ENCODE measurements at regions not wholly inside any gene's neighbourhood (a gene's known extent, or its start where the extent isn't known, plus 50 kb on each side); places are given as distances from the start of the nearest gene placed in this dataset.

DNA sequence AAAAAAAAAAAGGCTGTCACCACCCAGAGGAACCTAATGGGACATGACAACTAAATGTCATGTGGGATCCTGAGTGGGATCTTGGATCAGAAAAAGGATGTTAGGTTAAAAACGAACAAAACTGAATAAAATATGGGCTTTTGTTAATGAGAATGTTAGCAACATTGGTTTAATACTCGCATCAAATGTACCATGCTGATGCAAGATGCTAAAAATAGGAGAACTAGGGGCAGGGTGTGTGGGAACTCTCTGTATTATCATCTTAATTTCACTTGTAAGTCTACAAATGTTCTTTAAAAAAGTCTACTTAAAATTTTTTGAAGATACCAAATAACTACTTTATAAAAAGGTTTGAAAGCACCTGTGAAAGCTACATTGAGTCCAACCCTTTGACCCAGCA lies 88.8 kb upstream of the PRR5 start:
- no peak for ATAC-seq
- TF ChIP-seq, protein P1, sequence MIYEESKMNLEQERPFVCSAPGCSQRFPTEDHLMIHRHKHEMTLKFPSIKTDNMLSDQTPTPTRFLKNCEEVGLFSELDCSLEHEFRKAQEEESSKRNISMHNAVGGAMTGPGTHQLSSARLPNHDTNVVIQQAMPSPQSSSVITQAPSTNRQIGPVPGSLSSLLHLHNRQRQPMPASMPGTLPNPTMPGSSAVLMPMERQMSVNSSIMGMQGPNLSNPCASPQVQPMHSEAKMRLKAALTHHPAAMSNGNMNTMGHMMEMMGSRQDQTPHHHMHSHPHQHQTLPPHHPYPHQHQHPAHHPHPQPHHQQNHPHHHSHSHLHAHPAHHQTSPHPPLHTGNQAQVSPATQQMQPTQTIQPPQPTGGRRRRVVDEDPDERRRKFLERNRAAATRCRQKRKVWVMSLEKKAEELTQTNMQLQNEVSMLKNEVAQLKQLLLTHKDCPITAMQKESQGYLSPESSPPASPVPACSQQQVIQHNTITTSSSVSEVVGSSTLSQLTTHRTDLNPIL (CRISPR knock-in tag; IDR thresholded peaks at IDR 0.05; ENCODE audit: low read depth): no peak
- no peak for TF ChIP-seq GLIS3 (CRISPR knock-in tag; IDR thresholded peaks at IDR 0.05)
- no peak for TF ChIP-seq SNAI2 (CRISPR knock-in tag; IDR thresholded peaks at IDR 0.05)
- TF ChIP-seq, protein P2, sequence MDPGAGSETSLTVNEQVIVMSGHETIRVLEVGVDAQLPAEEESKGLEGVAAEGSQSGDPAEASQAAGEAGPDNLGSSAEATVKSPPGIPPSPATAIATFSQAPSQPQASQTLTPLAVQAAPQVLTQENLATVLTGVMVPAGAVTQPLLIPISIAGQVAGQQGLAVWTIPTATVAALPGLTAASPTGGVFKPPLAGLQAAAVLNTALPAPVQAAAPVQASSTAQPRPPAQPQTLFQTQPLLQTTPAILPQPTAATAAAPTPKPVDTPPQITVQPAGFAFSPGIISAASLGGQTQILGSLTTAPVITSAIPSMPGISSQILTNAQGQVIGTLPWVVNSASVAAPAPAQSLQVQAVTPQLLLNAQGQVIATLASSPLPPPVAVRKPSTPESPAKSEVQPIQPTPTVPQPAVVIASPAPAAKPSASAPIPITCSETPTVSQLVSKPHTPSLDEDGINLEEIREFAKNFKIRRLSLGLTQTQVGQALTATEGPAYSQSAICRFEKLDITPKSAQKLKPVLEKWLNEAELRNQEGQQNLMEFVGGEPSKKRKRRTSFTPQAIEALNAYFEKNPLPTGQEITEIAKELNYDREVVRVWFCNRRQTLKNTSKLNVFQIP (CRISPR knock-in tag; IDR thresholded peaks at IDR 0.05; ENCODE audit: borderline replicate concordance, low read depth): no peak
- no peak for TF ChIP-seq ZFP30 (CRISPR knock-in tag; IDR thresholded peaks at IDR 0.05)
- TF ChIP-seq ESRRG (CRISPR knock-in tag; IDR thresholded peaks at IDR 0.05): no peak
- TF ChIP-seq, protein P3, sequence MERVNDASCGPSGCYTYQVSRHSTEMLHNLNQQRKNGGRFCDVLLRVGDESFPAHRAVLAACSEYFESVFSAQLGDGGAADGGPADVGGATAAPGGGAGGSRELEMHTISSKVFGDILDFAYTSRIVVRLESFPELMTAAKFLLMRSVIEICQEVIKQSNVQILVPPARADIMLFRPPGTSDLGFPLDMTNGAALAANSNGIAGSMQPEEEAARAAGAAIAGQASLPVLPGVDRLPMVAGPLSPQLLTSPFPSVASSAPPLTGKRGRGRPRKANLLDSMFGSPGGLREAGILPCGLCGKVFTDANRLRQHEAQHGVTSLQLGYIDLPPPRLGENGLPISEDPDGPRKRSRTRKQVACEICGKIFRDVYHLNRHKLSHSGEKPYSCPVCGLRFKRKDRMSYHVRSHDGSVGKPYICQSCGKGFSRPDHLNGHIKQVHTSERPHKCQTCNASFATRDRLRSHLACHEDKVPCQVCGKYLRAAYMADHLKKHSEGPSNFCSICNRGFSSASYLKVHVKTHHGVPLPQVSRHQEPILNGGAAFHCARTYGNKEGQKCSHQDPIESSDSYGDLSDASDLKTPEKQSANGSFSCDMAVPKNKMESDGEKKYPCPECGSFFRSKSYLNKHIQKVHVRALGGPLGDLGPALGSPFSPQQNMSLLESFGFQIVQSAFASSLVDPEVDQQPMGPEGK (CRISPR knock-in tag; IDR thresholded peaks at IDR 0.05; ENCODE audit: borderline replicate concordance): no peak
- no peak for TF ChIP-seq ZFP3 (CRISPR knock-in tag; IDR thresholded peaks at IDR 0.05)
- no peak for TF ChIP-seq ZC3H10 (CRISPR knock-in tag; IDR thresholded peaks at IDR 0.05)
- no peak for TF ChIP-seq ZNF8 (CRISPR knock-in tag; IDR thresholded peaks at IDR 0.05)
- no peak for TF ChIP-seq TCF4 (CRISPR knock-in tag; IDR thresholded peaks at IDR 0.05; ENCODE audit: borderline replicate concordance)
- no peak for TF ChIP-seq BACH2 (CRISPR knock-in tag; IDR thresholded peaks at IDR 0.05; ENCODE audit: borderline replicate concordance)
- TF ChIP-seq PPARA (CRISPR knock-in tag; IDR thresholded peaks at IDR 0.05; ENCODE audit: borderline replicate concordance): no peak
- no peak for TF ChIP-seq ZNF70 (CRISPR knock-in tag; IDR thresholded peaks at IDR 0.05)
- no peak for TF ChIP-seq TOX (CRISPR knock-in tag; IDR thresholded peaks at IDR 0.05; ENCODE audit: borderline replicate concordance)
- TF ChIP-seq ARNTL (CRISPR knock-in tag; IDR thresholded peaks at IDR 0.05; ENCODE audit: borderline replicate concordance, low read depth): no peak
- TF ChIP-seq OSR1 (CRISPR knock-in tag; IDR thresholded peaks at IDR 0.05): no peak

DNA sequence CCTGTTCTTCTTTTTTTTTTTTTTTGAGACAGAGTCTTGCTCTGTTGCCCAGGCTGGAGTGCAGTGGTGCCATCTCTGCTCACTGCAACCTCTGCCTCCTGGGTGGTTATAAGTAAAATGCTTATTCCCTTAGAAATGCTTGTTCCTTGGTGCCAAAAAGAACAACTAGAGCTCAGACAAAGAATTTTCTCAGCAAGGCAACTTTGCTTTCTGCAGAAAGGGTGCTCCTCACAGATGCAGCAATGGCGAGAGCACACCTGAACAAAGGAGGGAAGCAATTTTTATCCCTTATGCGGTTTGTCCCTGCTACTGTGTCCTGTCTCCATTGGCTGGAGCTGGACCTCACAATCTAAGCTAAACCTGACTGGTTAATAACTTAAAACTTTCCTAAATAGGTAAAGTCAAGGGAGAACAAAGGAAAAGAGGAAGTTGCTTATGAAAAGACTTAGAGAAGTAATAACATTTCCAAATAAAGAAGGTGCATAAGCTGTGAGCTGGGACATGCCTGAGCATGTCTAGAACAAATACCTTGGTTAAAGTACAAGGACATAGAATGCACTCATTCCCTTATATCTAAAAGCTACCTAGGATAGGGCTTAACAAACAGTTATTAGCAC lies 90.0 kb upstream of the PRR5 start:
- TF ChIP-seq ZFP3 (CRISPR knock-in tag; IDR thresholded peaks at IDR 0.05) (no peak), ARNTL (CRISPR knock-in tag; IDR thresholded peaks at IDR 0.05; ENCODE audit: borderline replicate concordance, low read depth) (no peak), TOX (CRISPR knock-in tag; IDR thresholded peaks at IDR 0.05; ENCODE audit: borderline replicate concordance) (no peak), CSDC2 (CRISPR knock-in tag; IDR thresholded peaks at IDR 0.05) (no peak), SNAI2 (CRISPR knock-in tag; IDR thresholded peaks at IDR 0.05) (no peak), ZNF8 (CRISPR knock-in tag; IDR thresholded peaks at IDR 0.05) (no peak), ESRRG (CRISPR knock-in tag; IDR thresholded peaks at IDR 0.05) (no peak), PPARA (CRISPR knock-in tag; IDR thresholded peaks at IDR 0.05; ENCODE audit: borderline replicate concordance) (no peak), BACH2 (CRISPR knock-in tag; IDR thresholded peaks at IDR 0.05; ENCODE audit: borderline replicate concordance) (no peak), ZFP30 (CRISPR knock-in tag; IDR thresholded peaks at IDR 0.05) (no peak), OSR1 (CRISPR knock-in tag; IDR thresholded peaks at IDR 0.05) (no peak)
- ATAC-seq: no peak

DNA sequence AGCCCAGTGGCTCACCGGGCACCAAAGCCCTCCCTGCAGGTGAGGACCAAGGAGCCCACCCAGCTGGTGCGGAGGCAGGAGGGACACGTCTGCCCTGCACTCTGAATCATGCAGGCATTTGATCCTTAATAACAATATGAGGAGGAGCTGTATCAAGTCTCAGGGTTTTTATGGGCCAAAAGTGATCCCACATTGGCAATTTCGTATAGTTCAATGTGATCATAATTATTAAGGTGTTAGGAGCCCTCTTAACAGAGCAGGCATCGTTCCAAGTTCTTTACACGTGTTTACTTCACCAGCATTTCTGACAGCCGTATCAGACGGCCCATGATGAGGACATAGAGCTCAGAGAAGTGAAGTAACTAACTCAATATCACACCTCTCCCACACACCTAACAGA lies 91.9 kb upstream of the PRR5 start:
- TF ChIP-seq ZNF8 (CRISPR knock-in tag; IDR thresholded peaks at IDR 0.05) (no peak), OSR1 (CRISPR knock-in tag; IDR thresholded peaks at IDR 0.05) (no peak), BACH2 (CRISPR knock-in tag; IDR thresholded peaks at IDR 0.05; ENCODE audit: borderline replicate concordance) (no peak), CSDC2 (CRISPR knock-in tag; IDR thresholded peaks at IDR 0.05) (no peak), ZNF565 (CRISPR knock-in tag; conservative IDR thresholded peaks at IDR 0.05; ENCODE audit: low read depth) (no peak), ESRRG (CRISPR knock-in tag; IDR thresholded peaks at IDR 0.05) (no peak), ZFP3 (CRISPR knock-in tag; IDR thresholded peaks at IDR 0.05) (no peak), TOX (CRISPR knock-in tag; IDR thresholded peaks at IDR 0.05; ENCODE audit: borderline replicate concordance) (no peak), ISL1 (CRISPR knock-in tag; IDR thresholded peaks at IDR 0.05) (no peak), GLIS3 (CRISPR knock-in tag; IDR thresholded peaks at IDR 0.05) (no peak), SNAI2 (CRISPR knock-in tag; IDR thresholded peaks at IDR 0.05) (no peak), PPARA (CRISPR knock-in tag; IDR thresholded peaks at IDR 0.05; ENCODE audit: borderline replicate concordance) (no peak), RARB (CRISPR knock-in tag; IDR thresholded peaks at IDR 0.05) (no peak)
- TF ChIP-seq, protein P4, sequence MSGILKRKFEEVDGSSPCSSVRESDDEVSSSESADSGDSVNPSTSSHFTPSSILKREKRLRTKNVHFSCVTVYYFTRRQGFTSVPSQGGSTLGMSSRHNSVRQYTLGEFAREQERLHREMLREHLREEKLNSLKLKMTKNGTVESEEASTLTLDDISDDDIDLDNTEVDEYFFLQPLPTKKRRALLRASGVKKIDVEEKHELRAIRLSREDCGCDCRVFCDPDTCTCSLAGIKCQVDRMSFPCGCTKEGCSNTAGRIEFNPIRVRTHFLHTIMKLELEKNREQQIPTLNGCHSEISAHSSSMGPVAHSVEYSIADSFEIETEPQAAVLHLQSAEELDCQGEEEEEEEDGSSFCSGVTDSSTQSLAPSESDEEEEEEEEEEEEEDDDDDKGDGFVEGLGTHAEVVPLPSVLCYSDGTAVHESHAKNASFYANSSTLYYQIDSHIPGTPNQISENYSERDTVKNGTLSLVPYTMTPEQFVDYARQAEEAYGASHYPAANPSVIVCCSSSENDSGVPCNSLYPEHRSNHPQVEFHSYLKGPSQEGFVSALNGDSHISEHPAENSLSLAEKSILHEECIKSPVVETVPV (CRISPR knock-in tag; IDR thresholded peaks at IDR 0.05): no peak
- TF ChIP-seq, protein P5, sequence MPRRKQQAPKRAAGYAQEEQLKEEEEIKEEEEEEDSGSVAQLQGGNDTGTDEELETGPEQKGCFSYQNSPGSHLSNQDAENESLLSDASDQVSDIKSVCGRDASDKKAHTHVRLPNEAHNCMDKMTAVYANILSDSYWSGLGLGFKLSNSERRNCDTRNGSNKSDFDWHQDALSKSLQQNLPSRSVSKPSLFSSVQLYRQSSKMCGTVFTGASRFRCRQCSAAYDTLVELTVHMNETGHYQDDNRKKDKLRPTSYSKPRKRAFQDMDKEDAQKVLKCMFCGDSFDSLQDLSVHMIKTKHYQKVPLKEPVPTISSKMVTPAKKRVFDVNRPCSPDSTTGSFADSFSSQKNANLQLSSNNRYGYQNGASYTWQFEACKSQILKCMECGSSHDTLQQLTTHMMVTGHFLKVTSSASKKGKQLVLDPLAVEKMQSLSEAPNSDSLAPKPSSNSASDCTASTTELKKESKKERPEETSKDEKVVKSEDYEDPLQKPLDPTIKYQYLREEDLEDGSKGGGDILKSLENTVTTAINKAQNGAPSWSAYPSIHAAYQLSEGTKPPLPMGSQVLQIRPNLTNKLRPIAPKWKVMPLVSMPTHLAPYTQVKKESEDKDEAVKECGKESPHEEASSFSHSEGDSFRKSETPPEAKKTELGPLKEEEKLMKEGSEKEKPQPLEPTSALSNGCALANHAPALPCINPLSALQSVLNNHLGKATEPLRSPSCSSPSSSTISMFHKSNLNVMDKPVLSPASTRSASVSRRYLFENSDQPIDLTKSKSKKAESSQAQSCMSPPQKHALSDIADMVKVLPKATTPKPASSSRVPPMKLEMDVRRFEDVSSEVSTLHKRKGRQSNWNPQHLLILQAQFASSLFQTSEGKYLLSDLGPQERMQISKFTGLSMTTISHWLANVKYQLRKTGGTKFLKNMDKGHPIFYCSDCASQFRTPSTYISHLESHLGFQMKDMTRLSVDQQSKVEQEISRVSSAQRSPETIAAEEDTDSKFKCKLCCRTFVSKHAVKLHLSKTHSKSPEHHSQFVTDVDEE (CRISPR knock-in tag; IDR thresholded peaks at IDR 0.05): no peak
- TF ChIP-seq, protein P3 (CRISPR knock-in tag; IDR thresholded peaks at IDR 0.05; ENCODE audit: borderline replicate concordance): no peak
- no peak for ATAC-seq
